Globus pallidus (tissue), 1 donor: ENCODE measurements at regions not wholly inside any gene's neighbourhood (a gene's known extent, or its start where the extent isn't known, plus 50 kb on each side); places are given as distances from the start of the nearest gene placed in this dataset.
A peak's percentile ranks its signal among the peaks of the same experiment; 100 is the strongest.

Experiments used
- DNase-seq: peaks from one replicate; pipeline ENCODE4 v3.0.0-alpha.2; 2015; ENCODE audit warnings: low spot score

DNA sequence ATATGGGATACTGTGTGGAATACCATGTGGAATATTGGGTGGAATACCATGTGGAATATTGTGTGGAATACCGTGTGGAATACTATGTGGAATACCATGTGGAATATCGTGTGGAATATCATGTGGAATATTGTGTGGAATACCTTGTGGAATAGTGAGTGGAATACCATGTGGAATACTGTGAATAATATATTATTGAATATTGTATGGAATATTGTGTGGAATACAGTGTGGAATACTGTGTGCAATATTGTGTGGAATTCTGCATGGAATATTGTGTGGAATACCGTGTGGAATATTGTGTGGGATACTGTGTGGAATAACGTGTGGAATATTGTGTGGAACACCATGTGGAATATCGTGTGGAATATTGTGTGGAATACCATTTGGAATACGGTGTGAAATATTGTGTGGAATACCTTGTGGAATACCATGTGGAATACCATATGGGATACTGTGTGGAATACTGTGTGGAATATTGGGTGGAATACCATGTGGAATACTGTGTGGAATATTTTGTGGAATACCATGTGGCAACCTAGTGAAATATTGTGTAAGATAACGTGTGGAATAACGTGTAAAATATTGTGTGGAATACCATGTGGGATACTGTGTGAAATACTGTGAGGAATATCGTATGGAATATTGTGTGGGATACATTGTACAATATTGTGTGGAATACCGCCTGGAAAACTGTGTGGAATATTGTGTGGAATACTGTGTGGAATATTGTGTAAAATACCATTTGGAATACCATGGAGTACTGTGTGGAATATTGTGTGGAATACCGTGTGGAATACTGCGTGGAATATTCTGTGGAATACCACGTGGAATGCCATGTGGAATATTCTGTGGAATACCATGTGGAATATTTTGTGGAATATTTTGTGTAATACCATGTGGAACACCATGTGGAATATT lies 133.9 kb upstream of the CHST15 start:
- no peak for DNase-seq

DNA sequence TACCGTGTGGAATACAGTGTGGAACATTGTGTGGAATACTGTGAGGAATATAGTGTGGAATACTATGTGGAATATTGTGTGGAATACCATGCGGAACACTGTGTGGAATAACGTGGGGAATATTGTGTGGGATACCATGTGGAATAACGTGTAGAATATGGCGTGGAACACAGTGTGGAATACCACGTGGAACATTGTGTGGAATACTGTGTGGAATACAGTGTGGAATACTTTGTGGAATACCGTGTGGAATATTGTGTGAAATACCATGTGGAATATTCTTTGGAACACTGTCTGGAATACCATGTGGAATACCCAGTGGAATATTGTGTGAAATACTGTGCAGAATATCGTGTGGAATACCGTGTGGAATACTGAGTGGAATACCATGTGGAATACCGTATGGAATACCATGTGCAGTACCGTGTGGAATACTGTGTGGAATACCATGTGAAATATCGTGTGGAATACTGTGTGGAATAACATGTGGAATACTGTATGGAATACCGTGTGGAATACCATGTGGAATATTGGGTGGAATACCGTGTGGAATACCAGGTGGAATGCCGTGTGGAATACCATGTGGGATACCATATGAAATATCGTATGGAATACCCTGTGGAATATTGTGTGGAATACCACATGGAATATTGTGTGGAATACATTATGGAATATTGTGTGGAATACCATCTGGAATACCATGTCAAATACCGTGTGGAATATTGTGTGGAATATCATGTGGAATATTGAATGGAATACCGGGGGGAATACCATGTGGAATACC lies 133.1 kb upstream of the CHST15 start:
- no peak for DNase-seq

DNA sequence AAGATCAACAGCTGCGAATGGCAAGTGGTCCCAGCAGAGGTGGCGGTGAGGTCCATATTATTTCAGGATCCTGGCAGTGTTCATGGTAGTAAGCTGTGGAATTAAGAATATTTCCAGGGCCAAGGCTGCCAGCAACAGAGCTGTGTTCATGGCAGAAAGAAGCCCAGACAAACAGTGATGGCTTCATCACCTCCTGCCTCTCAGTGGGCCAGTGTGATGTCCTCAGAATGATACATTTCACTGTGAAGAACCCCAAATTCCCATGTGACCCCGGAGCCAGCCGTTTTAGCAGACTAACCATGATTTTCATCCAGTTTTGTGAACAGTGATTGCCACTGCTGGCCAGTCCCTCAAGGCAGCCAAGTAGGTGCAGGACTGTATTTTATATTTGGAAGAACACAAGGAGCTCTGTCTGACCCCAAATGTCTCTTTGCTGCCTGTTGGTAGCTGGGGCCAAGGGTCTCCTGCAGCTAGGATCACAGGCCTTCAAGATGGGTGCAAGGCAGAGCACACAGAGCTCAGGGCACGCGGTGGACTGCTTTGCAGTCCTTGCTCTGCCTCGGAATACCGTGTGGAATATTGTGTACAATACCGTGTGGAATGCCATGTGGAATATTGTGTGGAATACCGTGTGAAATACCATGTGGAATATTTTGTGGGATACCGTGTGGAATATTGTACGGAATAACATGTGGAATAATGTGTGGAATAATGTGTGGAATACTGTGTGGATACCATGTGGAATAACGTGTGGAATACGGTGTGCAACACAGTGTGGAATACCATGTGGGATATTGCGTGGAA lies 132.3 kb upstream of the CHST15 start:
- no peak for DNase-seq

DNA sequence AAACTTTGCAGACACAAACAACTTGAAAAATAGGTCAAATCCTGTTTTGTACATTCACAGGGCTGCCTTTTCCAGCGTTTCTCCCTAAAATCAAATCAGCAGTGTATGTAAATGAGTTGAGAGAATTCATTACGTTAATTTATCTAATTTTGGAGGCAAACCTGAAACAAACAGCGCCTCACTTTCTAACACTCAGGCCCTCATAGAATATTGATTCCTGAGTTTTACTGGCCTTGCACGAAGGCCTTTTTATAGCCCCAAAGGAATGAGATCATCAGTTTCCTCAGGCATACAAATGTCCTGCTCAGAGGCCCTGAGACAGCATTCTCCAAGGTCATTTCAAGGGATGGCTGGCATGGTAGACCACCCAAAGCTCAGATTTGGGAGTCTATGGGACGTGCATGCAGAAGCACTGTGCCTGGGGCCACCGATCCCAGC lies 131.7 kb upstream of the CHST15 start:
- DNase-seq: no peak

DNA sequence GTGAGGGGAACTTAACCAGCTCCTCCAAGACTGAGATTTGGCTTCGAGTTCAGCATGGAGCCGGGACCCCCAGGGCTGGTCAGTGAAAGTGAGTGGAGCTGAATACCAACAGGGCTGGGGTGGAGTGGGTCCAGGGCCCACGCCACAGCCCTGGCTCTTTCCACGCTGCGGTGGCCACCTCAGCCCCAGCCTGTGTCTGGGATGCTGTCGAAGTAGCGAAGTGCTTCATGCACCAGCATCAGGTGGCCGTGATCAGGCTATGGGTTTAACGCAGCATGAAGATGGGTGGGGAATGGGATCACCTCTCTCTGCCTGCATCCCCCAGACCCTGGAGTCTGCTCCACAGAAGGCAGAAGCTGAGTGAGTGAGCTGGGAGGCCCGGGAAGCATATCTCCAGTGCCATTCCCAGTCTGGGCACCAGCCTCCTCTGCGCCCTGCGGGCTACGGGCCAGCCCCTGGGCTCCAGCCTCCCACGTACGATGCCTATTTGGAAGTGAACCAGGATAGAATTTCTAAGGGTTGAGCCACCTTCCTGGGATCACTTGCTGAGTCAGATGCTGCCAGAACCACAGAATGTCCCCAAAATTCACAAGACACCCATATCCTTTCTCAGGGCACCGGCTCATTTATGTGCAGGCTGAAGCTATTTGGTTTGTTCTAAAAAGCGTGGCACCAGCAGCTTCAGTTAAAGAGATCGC lies 131.1 kb upstream of the CHST15 start:
- DNase-seq: peak; percentile 31

DNA sequence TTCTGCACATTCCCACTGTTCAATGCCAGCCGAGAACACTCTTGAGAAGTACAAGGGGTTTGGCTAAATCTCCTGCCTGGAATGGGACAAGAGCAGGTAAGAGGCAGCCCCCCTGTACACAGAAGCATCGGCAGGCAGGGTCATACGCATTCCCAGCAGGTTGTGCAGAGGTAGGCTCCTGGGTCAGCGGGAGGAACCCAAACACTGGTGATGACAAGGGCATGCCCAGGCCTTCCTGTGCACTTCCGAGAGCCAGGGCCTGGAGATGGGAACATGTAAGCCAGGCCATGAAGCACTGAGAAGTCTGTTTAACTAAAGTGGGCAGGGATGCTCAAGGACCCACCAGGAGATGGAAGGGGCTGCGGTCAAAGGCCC lies 130.3 kb upstream of the CHST15 start:
- DNase-seq: no peak

DNA sequence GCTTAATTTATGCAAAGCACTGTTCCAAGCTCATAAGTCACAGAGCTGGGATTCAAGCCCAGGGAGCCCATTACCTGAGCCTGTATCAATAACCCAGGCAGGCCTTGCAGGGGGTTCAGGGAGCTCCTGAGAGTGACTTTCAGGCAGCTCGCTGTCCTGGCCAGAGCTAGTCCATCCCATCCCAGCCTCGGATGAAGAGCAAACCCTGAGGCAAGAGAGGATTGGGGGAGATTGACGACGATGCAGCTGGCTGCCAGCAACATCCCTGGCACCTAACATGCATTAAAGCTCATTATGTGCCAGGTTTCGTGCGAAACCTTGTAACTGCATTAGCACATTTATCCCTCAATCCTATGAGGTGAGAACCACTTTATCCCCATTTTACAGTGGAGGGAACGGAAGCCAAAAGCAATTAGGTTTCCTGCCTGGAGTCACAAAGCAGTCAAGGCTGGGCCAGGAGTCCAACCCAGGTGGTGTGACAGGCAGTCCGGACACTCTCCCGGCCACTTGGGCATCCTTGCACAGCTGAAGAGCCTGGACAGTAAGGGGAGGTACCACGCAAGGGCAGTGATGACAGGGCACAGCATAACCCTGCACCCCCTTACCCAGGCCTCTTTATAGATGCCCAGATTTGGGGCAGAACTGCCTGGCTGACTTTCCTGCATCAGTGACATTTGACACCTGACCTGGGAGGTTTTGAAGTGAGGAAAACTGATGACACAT lies 129.8 kb upstream of the CHST15 start:
- DNase-seq: no peak

DNA sequence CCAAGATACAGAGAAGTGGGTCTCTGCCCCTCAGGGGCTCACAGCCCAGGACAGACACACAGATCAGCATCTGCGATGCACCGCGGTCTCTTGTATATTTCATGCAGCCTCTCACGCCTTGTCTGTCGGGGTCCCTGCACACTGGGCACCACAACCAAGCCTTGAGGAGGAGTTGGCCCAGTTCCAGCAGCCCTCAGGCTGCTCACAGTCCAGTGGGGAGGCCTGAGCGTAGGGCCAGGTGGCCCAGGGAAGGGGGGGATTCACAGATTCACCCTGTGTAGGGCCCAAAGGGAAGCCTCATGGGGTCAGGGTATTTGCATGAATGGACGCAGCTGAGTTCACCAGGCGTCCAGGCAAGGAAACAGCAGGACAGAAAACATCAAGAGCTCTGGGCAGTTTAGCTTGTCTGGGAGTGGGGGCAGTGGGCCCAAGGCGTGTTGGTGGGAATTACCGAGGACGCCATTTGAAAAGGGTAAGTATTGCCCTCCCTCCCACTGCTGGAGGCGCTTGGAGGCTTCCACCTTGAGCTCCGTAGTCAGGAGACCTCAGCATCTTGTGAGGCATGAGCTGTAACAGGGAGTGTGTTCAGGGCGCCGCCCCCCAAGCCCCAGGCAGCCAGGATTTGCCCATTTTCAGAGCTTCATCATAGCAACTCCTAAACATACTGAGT lies 129.1 kb upstream of the CHST15 start:
- DNase-seq: no peak

DNA sequence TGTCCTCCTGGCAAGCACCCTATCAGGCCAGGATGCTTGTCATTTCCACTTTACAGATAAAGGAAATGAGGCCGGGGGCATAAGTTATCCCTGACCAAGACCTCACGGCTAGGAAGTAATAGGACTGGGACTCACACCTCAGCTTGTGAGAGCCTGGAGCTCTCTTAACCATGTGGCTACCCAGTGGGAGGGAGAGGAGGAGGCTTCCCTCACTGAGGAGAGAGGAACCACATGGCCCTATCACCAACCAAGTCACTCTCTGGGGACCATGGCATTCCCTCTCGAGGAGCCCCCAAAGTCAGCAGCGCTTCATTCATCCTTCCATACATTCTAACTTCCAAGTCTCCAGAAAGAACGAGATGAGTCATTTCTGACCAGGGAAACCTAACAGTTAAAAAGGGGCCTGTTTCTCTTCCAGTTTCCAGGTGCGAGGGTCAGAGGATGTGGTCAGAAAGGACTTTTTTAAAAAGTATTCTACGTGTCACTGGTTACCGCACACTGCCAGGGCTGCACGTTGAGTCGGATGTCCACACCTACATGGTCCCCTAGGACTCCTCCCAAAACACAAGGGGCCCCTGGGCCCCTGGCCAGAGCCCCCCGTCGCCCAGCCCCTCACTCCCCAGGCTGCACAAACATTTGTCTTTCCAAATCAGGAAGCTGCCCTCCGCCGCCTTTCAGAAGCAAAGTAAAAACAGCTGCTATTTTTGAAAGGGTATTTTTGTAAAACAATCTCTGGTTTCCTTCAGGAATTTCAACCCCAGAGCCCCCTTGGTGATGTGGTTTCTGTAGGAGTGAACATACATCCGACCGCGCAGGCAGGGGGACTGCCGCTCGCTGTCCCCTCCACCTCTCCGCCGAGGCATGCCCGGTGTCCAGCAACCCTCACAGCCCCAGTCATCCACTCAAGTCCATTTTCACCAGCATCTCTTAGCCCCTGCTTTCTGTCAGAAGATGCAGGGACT lies 128.2 kb upstream of the CHST15 start:
- no peak for DNase-seq

DNA sequence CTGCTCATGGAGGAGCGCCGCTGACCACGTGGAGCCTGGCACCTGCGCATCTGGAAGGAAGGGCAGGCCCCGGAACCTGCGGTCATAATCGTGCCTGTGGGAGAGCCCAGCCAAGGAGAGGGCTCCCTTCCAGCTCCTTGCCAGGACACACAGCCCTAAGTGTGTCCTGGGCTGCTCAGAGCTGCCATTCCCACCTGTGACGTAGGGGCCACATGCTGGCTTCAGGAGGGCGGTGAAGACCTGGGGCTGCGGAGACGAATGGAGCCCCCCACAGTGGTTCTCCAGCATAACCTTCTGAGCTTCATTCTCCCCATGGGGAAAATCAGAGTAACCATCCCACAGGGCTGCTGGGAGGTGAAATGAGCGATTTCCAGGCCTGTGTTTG lies 127.6 kb upstream of the CHST15 start:
- no peak for DNase-seq

DNA sequence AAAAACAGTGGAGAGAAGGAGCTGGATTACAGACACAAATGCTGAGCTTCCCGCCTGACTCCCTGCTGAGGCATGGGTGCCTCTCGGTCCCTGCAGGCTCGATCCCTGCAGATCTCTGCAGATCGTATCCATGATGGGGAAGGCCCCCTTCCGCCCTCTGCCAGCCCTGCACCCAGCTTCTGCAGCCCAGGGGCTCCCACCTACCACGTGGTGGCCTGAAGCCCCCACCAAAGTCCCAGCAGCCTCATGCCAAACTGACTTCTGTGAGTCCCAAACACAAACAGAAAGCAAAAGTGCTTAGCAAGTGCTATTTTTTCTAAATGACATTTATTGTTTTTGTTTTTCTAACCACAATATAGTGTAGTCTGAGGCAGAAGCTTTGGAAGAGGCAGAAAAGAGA lies 127.1 kb upstream of the CHST15 start:
- DNase-seq: no peak

DNA sequence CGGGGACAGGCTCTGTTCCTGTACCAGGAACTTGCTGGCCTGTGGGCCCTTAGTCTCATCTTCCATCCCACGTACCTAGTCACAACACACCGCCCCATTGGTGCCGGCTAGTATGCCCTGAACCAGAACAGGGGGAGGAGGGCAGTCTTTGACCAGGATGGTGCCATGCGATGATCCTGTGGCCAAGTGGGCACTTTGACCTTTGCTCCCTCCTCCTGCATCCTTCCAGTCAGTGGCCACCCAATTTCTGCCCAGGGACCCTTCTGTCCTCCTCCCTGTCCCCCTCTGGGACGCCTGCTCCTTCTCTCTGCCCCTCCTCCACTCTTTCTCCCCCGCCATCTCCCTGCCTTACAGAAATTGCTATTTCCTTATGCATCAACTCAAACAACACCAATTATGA lies 126.3 kb upstream of the CHST15 start:
- no peak for DNase-seq

DNA sequence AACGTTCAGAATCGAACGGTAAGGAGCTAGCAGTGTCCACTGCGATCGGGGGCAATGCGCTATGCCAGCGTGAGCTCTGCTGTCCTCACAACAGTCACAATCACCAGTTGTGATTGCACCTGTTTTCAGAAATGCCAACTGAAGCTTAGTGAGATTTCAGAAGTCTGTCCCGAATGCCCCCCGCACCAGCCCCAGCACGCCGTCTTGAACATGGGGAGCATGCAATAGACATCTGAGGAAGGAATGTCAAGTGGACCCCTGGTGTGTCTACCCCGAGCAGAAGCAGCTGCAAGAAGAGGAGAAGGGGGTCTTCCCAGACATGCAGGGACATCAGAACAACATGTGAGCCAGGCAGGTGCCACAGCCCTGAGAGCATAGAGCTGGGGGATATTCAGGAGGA lies 125.7 kb upstream of the CHST15 start:
- DNase-seq: no peak

DNA sequence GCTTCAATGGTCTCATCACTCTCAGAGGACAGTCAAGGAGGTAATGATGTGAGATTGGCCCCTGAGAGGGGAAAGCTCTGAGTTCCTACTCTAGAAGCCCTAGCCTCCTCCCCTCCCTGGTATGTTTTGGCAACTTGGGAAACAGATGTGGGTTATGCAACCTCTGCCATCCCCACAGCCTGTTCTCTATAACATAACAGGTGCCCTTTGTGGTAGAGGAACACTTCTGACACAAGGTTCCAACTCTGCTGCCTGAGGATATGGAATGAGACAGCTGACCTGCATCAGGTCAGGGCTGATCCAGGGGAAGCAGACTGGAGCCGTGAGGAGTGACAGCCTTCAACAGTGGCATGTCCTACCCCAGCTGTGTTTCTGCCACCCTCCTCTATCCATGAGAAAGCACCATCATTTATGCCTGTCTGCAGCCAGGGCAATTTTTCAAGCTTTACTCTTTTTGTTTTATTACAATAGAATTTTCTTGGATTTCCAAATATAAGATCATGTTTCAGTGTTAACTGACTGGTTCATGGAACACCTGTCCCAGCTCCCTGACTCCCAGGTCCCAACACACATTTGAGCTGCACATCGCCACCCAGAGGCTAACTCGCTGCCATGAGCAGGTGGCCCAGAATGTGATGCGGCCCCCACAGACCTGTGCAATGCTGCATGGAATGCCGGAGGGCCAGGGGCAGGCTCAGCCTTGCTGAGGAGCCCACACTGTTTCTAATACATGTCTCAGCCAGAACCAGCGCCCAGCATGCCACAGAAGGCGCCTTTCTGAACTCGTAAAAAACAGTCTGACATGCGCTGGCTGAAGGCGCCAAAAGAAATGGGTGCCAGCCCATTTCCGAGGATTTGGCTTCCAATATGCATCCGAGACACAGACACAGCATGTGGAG lies 124.8 kb upstream of the CHST15 start:
- no peak for DNase-seq

DNA sequence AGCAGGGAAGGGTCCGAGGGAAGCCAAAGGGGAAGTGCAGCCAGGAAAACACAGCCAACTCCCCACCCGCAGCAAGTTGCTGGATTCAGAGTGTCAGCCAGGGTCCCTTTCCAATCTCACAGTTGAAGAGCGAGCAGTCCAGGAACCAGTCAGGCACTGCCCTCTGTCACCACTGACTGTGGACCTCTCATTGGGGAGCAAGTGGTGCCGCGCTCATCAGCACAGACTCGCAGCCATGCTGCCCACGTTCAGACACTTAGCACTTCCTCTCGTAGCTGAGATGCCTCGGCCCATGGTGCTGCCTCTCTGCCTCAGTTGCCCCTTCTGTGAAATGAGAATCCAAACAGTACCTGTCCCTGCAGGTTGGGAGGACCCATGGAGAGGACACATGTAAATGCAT lies 123.6 kb upstream of the CHST15 start:
- no peak for DNase-seq

DNA sequence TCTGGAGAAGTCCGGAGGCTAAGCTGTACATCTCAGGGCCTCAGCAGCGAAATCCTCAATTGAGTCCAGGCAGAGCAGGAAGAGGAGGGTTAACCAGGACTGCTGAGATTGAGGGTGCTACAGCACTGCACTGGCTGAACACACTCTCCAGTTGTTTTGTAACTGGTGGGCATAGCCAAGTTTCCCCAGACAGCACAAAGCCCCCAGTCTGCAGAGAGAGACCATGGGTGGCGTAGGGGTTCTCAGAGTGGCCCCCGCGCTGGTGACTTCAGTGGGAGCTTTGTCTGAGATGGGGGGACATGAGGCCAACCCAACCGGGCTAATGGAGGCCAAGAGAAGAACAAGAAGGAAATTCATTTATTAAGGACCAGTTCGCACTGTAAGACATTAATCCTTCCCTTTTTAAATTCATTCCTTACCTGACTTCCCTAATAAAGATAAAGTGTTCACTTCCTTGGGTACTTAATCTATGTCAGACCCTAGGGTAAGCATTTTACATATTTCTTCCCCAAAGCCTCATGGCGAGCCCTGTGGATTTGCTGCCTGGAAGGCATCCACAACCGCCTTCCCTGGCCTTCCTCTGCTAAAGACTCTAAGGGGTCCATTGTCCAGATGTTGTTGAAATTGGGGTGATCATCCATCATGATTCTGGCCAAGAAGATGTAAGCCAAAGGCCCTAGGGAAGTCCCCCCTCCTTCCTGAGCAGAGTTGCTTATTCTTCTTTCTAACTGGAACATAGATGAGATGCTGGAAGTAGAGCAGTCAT lies 121.4 kb upstream of the CHST15 start:
- DNase-seq: no peak

DNA sequence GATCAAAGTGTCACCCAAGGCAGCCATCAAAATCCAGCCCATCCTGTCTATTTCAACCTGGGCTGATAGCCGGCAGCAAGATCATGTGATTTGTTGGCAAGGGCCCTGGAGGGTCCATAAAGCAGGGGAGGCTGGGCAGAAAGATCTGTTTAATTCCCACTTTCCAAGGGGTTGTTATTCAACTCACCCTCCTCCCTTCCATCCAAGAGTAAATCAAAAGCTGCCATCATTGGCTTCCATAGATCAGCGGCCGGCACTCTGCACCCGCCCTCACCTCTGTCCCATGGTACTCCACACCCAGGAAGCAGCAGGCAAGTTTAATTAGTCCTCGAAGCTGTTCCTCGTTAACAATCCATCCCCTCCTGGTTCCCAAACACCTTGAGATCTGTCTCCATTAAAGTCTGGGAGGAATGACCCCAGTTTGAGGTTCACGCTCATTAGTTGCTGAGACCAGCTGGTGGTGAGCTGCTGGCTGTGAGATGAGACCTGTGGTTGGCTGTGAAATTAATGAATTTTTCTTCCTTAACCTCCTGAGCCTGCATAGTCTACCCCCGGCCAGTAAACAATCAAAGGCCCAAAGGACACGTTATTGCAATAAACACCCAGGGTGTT lies 120.6 kb upstream of the CHST15 start:
- DNase-seq: no peak
